Thoracic aorta (tissue), 2 donors: ENCODE measurements at regions not wholly inside any gene's neighbourhood (a gene's known extent, or its start where the extent isn't known, plus 50 kb on each side); places are given as distances from the start of the nearest gene placed in this dataset.

Source experiments
- ATAC-seq: fragments of 150-250 bp; one replicate; pipeline ENCODE4 v1.8.0; 2017; ENCODE audit warnings: low read depth; ENCODE audit not compliant: insufficient number of reproducible peaks, low FRiP score
- DNase-seq: peaks from one replicate; pipeline ENCODE4 v3.0.0-alpha.2; 2020; ENCODE audit warnings: low spot score
- H3K27ac ChIP-seq, 2 donors: fragments of 200-600 bp; sonication (generic); 1 replicate in 1 of 2; 2 replicates in 1 of 2; pipeline ENCODE4 v1.5.1; 2016; ENCODE audit warnings: mild to moderate bottlenecking in 2 of 2, moderate library complexity in 2 of 2
- H3K27me3 ChIP-seq: fragments of 200-600 bp; sonication (generic); replicated peaks from 2 replicates; pipeline ENCODE4 v1.6.0; 2016; ENCODE audit warnings: mild to moderate bottlenecking; ENCODE audit not compliant: insufficient read depth
- H3K36me3 ChIP-seq: fragments of 200-600 bp; sonication (generic); one replicate; pipeline ENCODE4 v1.5.1; 2016
- H3K4me1 ChIP-seq, 2 donors: fragments of 200-600 bp; sonication (generic); 1 replicate in 1 of 2; 2 replicates in 1 of 2; pipeline versions ENCODE4 v1.5.1 to v1.6.0; 2016; ENCODE audit warnings: low read depth in 2 of 2, mild to moderate bottlenecking in 1 of 2; ENCODE audit not compliant: control insufficient read depth in 1 of 2
- H3K4me3 ChIP-seq: fragments of 200-600 bp; sonication (generic); 2 replicates; pipeline ENCODE4 v1.5.1; 2016; ENCODE audit warnings: mild to moderate bottlenecking
- H3K9me3 ChIP-seq: fragments of 200-600 bp; sonication (generic); 2 replicates; pipeline ENCODE4 v1.5.1; 2016
- CTCF ChIP-seq: fragments of 200-600 bp; sonication (generic); IDR thresholded peaks from one replicate; pipeline ENCODE4 v1.5.1; 2019; ENCODE audit warnings: antibody characterized with exemption

- ATAC-seq (no peak), DNase-seq (no peak)
- no peaks in the 10 kb centered on the region for H3K27me3 ChIP-seq
- H3K27ac ChIP-seq: no peak overlapping the region
- no peak for TF ChIP-seq CTCF
- no peaks in the 10 kb centered on the region for H3K9me3 ChIP-seq
- no peaks in the 10 kb centered on the region for H3K4me1 ChIP-seq
- no peaks in the 10 kb centered on the region for H3K36me3 ChIP-seq
- no peak overlapping the region for H3K4me3 ChIP-seq
These were observed 97.7 kb upstream of the PDHA2 start for GRCh38 chr4:95742179-95742578.

- no peak for TF ChIP-seq CTCF
- no peak overlapping the region for H3K4me3 ChIP-seq
- ATAC-seq (no peak), DNase-seq (no peak)
- no peaks in the 10 kb centered on the region for H3K9me3 ChIP-seq
- H3K27ac ChIP-seq: no peak overlapping the region
- H3K4me1 ChIP-seq: no peaks in the 10 kb centered on the region
- H3K36me3 ChIP-seq: no peaks in the 10 kb centered on the region
- no peaks in the 10 kb centered on the region for H3K27me3 ChIP-seq
These were observed 107.8 kb upstream of the PDHA2 start for GRCh38 chr4:95732061-95732460.

DNA sequence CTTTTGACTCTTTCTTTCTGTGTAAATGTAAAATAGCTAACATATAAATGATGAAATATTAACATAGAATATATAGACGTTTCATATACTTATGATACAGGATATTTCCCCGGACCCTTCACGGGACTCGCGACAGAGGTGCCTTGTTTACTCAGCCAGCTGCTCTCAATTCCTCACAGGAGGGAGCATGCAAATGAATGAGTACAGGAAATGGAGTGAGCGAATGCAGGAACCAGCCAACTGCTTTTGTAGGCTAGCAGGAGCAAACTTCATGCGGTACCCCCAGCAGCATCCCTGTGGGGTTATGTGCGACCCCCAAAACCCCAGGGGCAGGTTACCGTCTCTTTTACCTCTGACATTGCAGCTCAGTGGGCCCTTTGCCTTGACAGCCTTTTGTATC is 110.3 kb upstream of the PDHA2 start:
- Histone ChIP-seq H3K4me3 (no peak overlapping the region), H3K4me1 (no peaks in the 10 kb centered on the region), H3K27me3 (no peaks in the 10 kb centered on the region), H3K27ac (no peak overlapping the region), H3K36me3 (no peaks in the 10 kb centered on the region), H3K9me3 (no peaks in the 10 kb centered on the region)
- ATAC-seq (no peak), DNase-seq (no peak)
- TF ChIP-seq CTCF: no peak

DNA sequence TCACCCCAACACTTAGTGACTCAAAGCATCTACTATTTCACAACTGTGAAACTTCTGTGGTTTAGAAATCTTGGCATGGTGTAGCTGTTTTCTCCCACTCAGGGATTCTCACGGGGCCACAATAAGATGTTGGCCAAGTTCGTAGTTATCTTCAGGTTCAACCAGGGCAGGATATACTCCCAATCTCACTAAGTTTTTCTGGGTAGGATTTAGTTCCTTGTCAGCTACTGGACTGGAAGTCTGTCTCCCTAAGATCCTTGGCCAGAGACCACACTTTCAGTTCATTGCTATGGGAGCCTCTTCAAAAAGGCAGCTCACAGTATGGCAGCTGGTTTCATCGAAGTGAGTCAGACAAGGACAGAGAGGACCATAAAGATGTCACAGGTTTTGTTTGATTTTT is 111.7 kb upstream of the PDHA2 start:
- H3K27ac ChIP-seq: no peak overlapping the region
- no peak for TF ChIP-seq CTCF
- H3K36me3 ChIP-seq: no peaks in the 10 kb centered on the region
- no peaks in the 10 kb centered on the region for H3K4me1 ChIP-seq
- no peaks in the 10 kb centered on the region for H3K27me3 ChIP-seq
- no peak for DNase-seq
- no peaks in the 10 kb centered on the region for H3K9me3 ChIP-seq
- no peak for ATAC-seq
- no peak overlapping the region for H3K4me3 ChIP-seq

DNA sequence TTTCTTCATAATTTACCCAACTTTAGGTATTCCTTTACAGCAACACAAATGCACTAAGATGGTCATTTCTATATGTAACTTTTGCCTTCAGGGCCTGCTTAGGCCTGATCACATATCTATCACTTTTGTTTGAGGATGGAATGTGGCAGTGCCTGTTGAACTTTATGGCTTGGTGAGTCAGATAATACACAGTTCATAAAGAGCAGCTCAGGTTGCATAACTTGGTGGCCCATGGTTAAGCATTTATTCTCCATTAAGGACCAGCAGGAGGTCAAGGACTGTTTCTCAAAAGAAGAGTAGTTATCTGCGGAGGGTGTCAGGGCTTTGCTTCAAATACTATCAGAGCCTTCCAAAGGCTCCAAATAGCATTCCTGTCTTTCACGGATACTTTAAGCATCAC is 124.1 kb upstream of the PDHA2 start:
- H3K27ac ChIP-seq: no peak overlapping the region
- no peak for DNase-seq
- no peaks in the 10 kb centered on the region for H3K4me1 ChIP-seq
- no peaks in the 10 kb centered on the region for H3K27me3 ChIP-seq
- H3K4me3 ChIP-seq: no peak overlapping the region
- H3K9me3 ChIP-seq: no peaks in the 10 kb centered on the region
- no peaks in the 10 kb centered on the region for H3K36me3 ChIP-seq
- no peak for TF ChIP-seq CTCF
- ATAC-seq: no peak
